Kidney epithelial cell (primary cell): ENCODE measurements at regions not wholly inside any gene's neighbourhood (a gene's known extent, or its start where the extent isn't known, plus 50 kb on each side); places are given as distances from the start of the nearest gene placed in this dataset.

Experiments used
- DNase-seq: peaks from one replicate; pipeline ENCODE4 v3.0.0-alpha.2; 2010; ENCODE audit warnings: low read depth
- H3K27me3 ChIP-seq: 2 replicates; pipeline ENCODE4 v1.6.0; 2011; ENCODE audit warnings: low read length; ENCODE audit not compliant: control insufficient read depth, insufficient read depth
- H3K36me3 ChIP-seq: 2 replicates; pipeline ENCODE4 v1.5.1; 2011; ENCODE audit warnings: low read length; ENCODE audit not compliant: control insufficient read depth, insufficient read depth
- H3K4me3 ChIP-seq: 2 replicates; pipeline ENCODE4 v1.5.1; 2011; ENCODE audit warnings: low read depth, mild to moderate bottlenecking, control low read depth, low read length
- TF ChIP-seq, protein P1 (sequence below): IDR thresholded peaks from 2 replicates; pipeline ENCODE4 v1.5.1; 2011; ENCODE audit warnings: mild to moderate bottlenecking, moderate library complexity, low read length, control low read depth, inconsistent platforms; ENCODE audit not compliant: insufficient read depth, poor library complexity, severe bottlenecking

DNA sequence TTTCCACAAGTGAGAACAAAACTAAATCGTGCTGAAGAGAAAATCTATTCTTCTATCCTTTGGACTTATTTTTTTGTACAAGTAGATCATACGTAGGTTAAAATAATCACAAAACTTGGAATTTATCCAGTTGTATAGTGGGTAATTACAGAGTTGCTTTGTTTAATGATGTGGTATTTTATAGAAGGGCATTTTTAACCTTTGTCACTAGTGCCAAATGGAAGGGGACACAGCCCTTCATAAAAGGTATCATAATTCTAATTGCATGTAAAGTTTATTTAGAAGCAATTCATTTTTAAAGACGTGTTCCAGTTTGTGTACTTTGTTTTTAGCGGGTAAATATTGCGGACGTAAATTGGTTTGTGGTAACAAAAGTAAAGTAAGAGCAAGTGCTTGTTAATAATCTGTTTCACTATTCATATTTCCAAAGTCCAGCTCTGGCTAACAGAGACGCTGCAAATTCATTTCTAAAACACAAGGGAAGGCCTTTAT is 99.5 kb downstream of the ERCC5 start:
- no peaks in the 10 kb centered on the region for H3K36me3 ChIP-seq
- no peaks in the 10 kb centered on the region for H3K27me3 ChIP-seq
- TF ChIP-seq, protein P1, sequence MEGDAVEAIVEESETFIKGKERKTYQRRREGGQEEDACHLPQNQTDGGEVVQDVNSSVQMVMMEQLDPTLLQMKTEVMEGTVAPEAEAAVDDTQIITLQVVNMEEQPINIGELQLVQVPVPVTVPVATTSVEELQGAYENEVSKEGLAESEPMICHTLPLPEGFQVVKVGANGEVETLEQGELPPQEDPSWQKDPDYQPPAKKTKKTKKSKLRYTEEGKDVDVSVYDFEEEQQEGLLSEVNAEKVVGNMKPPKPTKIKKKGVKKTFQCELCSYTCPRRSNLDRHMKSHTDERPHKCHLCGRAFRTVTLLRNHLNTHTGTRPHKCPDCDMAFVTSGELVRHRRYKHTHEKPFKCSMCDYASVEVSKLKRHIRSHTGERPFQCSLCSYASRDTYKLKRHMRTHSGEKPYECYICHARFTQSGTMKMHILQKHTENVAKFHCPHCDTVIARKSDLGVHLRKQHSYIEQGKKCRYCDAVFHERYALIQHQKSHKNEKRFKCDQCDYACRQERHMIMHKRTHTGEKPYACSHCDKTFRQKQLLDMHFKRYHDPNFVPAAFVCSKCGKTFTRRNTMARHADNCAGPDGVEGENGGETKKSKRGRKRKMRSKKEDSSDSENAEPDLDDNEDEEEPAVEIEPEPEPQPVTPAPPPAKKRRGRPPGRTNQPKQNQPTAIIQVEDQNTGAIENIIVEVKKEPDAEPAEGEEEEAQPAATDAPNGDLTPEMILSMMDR = no peak
- no peak for DNase-seq
- H3K4me3 ChIP-seq = no peak overlapping the region

DNA sequence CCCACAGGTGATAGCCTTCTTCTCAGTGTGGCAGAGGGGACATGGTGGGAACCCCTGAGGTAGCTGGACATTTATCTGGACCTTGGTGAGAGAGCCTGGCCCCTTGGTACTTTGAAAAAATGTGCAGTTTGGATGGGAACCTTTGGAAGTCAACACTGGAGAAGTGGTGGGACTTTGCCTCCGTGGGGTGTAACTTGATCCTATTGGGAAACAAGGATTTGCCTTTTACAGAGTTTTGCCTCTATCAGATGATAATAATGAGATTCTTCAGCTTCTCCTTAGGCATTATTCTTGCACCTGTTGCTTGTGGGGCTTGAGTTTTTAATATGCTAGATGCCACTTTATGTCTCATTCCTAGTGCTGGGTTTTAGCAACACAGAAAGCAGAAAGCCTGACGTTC is 99.0 kb downstream of the ERCC5 start:
- H3K36me3 ChIP-seq = no peaks in the 10 kb centered on the region
- TF ChIP-seq, protein P1 = no peak
- H3K4me3 ChIP-seq = no peak overlapping the region
- no peaks in the 10 kb centered on the region for H3K27me3 ChIP-seq
- DNase-seq = no peak

GRCh38 chr13:102940770-102941169 is 94.9 kb downstream of the ERCC5 start:
- no peak for DNase-seq
- Histone ChIP-seq H3K4me3 (no peak overlapping the region), H3K36me3 (no peaks in the 10 kb centered on the region), H3K27me3 (no peaks in the 10 kb centered on the region)
- TF ChIP-seq, protein P1 = no peak

- H3K36me3 ChIP-seq = no peaks in the 10 kb centered on the region
- TF ChIP-seq, protein P1 = no peak
- no peak for DNase-seq
These were observed 94.3 kb downstream of the ERCC5 start for GRCh38 chr13:102940143-102940542.

DNA sequence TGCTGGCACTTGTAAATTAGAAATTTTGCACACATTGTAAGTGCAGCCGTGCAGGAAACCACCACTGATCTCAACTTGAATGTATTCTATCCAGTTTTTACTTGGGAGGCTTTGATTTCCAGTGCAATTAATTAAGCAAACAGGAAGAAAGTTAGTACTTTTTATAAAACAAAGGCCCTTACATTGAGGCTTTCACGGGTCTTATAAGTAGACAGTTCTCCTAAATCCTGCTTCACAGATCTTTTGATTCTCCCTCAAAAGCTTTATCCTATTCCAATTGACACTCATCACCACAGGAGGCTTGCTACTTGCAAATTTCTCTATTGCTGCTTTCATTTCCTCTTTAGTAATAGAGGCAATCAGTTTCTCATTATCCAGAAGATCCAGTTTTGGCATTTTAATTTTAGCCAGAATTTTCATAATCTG is 90.1 kb downstream of the ERCC5 start:
- no peak for DNase-seq
- TF ChIP-seq, protein P1 = no peak
- Histone ChIP-seq H3K27me3 (no peaks in the 10 kb centered on the region), H3K4me3 (no peak overlapping the region), H3K36me3 (no peaks in the 10 kb centered on the region)

More at GRCh38 chr13:102940143-102940542, 94.3 kb downstream of the ERCC5 start:
- no peaks in the 10 kb centered on the region for H3K27me3 ChIP-seq
- no peak overlapping the region for H3K4me3 ChIP-seq

DNA sequence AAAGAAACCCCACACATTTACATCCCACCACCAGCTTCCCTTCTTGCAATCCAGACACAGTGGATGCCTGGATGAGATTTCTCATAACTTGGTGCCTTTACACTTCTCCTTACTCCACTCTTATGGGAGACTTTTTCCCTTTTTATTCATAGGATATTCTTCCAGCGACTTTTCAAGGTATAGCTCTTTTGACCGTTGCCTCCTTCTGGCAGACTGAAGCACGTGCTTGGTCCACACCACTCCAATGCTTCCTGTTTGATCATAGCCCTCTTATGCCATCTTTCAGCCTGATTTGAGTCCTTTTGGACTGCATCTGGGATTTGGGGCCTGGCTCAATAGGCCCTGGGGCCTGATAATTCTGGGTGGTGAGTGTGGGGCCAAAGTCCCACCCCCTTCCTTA is 87.7 kb downstream of the ERCC5 start:
- H3K4me3 ChIP-seq = no peak overlapping the region
- DNase-seq = no peak

More for the DNA sequence above, 87.7 kb downstream of the ERCC5 start:
- H3K27me3 ChIP-seq = no peaks in the 10 kb centered on the region
- H3K36me3 ChIP-seq = no peaks in the 10 kb centered on the region
- TF ChIP-seq, protein P1 = no peak
